ENCODE measurements at regions not wholly inside any gene's neighbourhood (a gene's known extent, or its start where the extent isn't known, plus 50 kb on each side); places are given as distances from the start of the nearest gene placed in this dataset.

GRCh38 chr6:91465393-91465792 lies 878.5 kb upstream of the MAP3K7 start:
- TF ChIP-seq CTCF (IDR thresholded peaks at IDR 0.05; ENCODE audit: low read length) (no peak), EZH2phosphoT487 (IDR thresholded peaks at IDR 0.05; ENCODE audit: low read length) (no peak), EZH2 (optimal IDR thresholded peaks at IDR 0.05; ENCODE audit: low read depth, low read length) (no peak)

All from MM.1S (cell line).